WTC11 (cell line): ENCODE measurements at regions not wholly inside any gene's neighbourhood (a gene's known extent, or its start where the extent isn't known, plus 50 kb on each side); places are given as distances from the start of the nearest gene placed in this dataset.

Experiments used
- ATAC-seq: fragments of 200-7000 bp; cut with Tn5 transposase; 2 replicates; pipeline ENCODE4 v1.10.0; 2021; ENCODE audit warnings: mild to moderate bottlenecking, moderate library complexity
- CTCF ChIA-PET: fragments of 300-600 bp; sonication (Branson Sonifier 250); formaldehyde crosslinking; loops from one replicate; lab custom pipeline; 2021; ENCODE audit warnings: antibody characterized with exemption; lab: Charles Lee
- POLR2A ChIA-PET: fragments of 350-600 bp; sonication (Branson Sonifier 250); formaldehyde crosslinking; loops from one replicate; lab custom pipeline; 2021; ENCODE audit warnings: antibody characterized with exemption; lab: Charles Lee
- DNase-seq: peaks from one replicate; pipeline ENCODE4 v3.0.0; 2021; ENCODE audit warnings: low spot score
- H3K27ac Mint-ChIP-seq: 2 replicates; pipeline ENCODE4 v1.8.0; 2021; ENCODE audit warnings: mixed read lengths
- H3K27me3 Mint-ChIP-seq: 2 replicates; pipeline ENCODE4 v1.8.0; 2021; ENCODE audit warnings: low read depth, mild to moderate bottlenecking, moderate library complexity, mixed read lengths
- H3K36me3 Mint-ChIP-seq: 2 replicates; pipeline ENCODE4 v1.8.0; 2021; ENCODE audit warnings: mixed read lengths
- H3K4me1 Mint-ChIP-seq: 2 replicates; pipeline ENCODE4 v1.8.0; 2022; ENCODE audit warnings: mixed read lengths
- H3K4me3 Mint-ChIP-seq: 2 replicates; pipeline ENCODE4 v1.8.0; 2021; ENCODE audit warnings: mild to moderate bottlenecking, moderate library complexity, mixed read lengths
- H3K9me3 Mint-ChIP-seq: 2 replicates; pipeline ENCODE4 v1.8.0; 2021; ENCODE audit warnings: mixed read lengths
- E2F4 ChIP-seq: sonication (generic); formaldehyde crosslinking; IDR thresholded peaks from 2 replicates; pipeline ENCODE4 v1.8.1; 2022; ENCODE audit warnings: low read depth, mild to moderate bottlenecking, moderate library complexity, missing genetic modification reagents, borderline replicate concordance
- GABPB1 ChIP-seq: sonication (generic); formaldehyde crosslinking; IDR thresholded peaks from 2 replicates; pipeline ENCODE4 v1.8.1; 2023; ENCODE audit warnings: mild to moderate bottlenecking, missing genetic modification reagents
- GRHL2 ChIP-seq: fragments of 250-450 bp; sonication (Bioruptor Pico); IDR thresholded peaks from 2 replicates; pipeline ENCODE4 v1.8.0; 2022; ENCODE audit warnings: mild to moderate bottlenecking, moderate library complexity; ENCODE audit not compliant: insufficient replicate concordance, severe bottlenecking
- HMGXB4 ChIP-seq: sonication (generic); formaldehyde crosslinking; IDR thresholded peaks from 2 replicates; pipeline ENCODE4 v1.8.1; 2023; ENCODE audit warnings: mild to moderate bottlenecking, moderate library complexity, missing genetic modification reagents
- JAZF1 ChIP-seq: fragments of 250-450 bp; sonication (Bioruptor Pico); IDR thresholded peaks from 2 replicates; pipeline ENCODE4 v1.9.0; 2021; ENCODE audit warnings: moderate library complexity, mild to moderate bottlenecking, inconsistent platforms
- MLX ChIP-seq: sonication (generic); formaldehyde crosslinking; IDR thresholded peaks from 2 replicates; pipeline ENCODE4 v1.8.1; 2023; ENCODE audit warnings: mild to moderate bottlenecking, missing genetic modification reagents, moderate library complexity
- MXD4 ChIP-seq: fragments of 250-450 bp; sonication (Bioruptor Pico); IDR thresholded peaks from 2 replicates; pipeline ENCODE4 v1.8.0; 2021; ENCODE audit warnings: mild to moderate bottlenecking, moderate library complexity, borderline replicate concordance
- NFYB ChIP-seq: sonication (generic); formaldehyde crosslinking; conservative IDR thresholded peaks from 2 replicates; pipeline ENCODE4 v1.8.0; 2022; ENCODE audit warnings: low read depth, missing genetic modification reagents
- PRDM15 ChIP-seq: sonication (generic); formaldehyde crosslinking; IDR thresholded peaks from 2 replicates; pipeline ENCODE4 v1.8.0; 2022; ENCODE audit warnings: missing genetic modification reagents
- PRRX2 ChIP-seq: fragments of 250-450 bp; sonication (Bioruptor Pico); IDR thresholded peaks from 2 replicates; pipeline ENCODE4 v1.8.0; 2021; ENCODE audit warnings: mild to moderate bottlenecking
- TEAD1 ChIP-seq: sonication (generic); formaldehyde crosslinking; IDR thresholded peaks from 2 replicates; pipeline ENCODE4 v1.8.0; 2022; ENCODE audit warnings: mild to moderate bottlenecking, missing genetic modification reagents
- TEAD4 ChIP-seq: sonication (generic); formaldehyde crosslinking; IDR thresholded peaks from 2 replicates; pipeline ENCODE4 v1.8.0; 2022; ENCODE audit warnings: mild to moderate bottlenecking, missing genetic modification reagents
- ZNF219 ChIP-seq: sonication (generic); formaldehyde crosslinking; IDR thresholded peaks from 2 replicates; pipeline ENCODE4 v1.8.0; 2023; ENCODE audit warnings: missing genetic modification reagents, mild to moderate bottlenecking, borderline replicate concordance
- ZNF263 ChIP-seq: sonication (generic); formaldehyde crosslinking; IDR thresholded peaks from 2 replicates; pipeline ENCODE4 v1.8.1; 2022; ENCODE audit warnings: low read depth, mild to moderate bottlenecking, moderate library complexity, missing genetic modification reagents
- ZNF671 ChIP-seq: fragments of 250-450 bp; sonication (Bioruptor Pico); IDR thresholded peaks from 2 replicates; pipeline ENCODE4 v1.8.0; 2021; ENCODE audit warnings: mild to moderate bottlenecking
- ZSCAN18 ChIP-seq: fragments of 250-450 bp; sonication (Bioruptor Pico); IDR thresholded peaks from 2 replicates; pipeline ENCODE4 v2.1.2; 2022; ENCODE audit warnings: mild to moderate bottlenecking, moderate library complexity
- TF ChIP-seq, protein P1 (sequence below): sonication (generic); formaldehyde crosslinking; conservative IDR thresholded peaks from 2 replicates; pipeline ENCODE4 v1.8.1; 2022; ENCODE audit warnings: mild to moderate bottlenecking, missing genetic modification reagents
- TF ChIP-seq, protein P2 (sequence below): sonication (generic); formaldehyde crosslinking; IDR thresholded peaks from 2 replicates; pipeline ENCODE4 v1.8.1; 2022; ENCODE audit warnings: low read depth, missing genetic modification reagents, borderline replicate concordance

DNA sequence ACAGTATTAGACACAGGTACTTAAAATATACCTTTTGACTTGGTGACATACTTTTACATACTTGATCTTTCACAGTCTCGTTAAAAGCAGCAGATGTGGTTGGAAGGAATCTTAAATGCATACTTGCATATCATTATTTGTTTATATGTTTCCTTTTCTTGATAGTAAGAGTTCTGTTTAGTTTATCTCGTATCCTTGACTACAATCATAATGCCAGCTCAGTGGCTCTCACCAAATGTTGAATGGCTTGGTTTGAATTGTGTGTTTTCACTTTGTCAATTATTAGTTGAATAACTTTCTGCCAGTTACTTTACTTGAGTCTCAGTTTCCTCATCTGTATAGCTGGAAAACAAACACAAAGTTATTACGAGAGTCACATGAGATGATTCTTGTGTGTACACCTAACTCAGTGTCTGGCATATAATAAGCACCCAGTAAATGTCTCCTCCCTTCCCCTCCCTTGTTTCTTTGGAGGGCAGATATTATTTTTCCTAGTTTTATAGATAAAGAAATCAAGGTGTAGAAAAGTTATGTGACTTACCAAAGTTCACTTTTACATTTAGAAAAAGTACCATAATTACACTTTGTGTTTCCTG lies 131.6 kb upstream of the IVNS1ABP start:
- no peak overlapping the region for H3K4me3 Mint-ChIP-seq
- TF ChIP-seq TEAD4 (no peak), GABPB1 (CRISPR knock-in tag) (no peak), TEAD1 (CRISPR knock-in tag) (no peak), NFYB (CRISPR knock-in tag) (no peak), JAZF1 (CRISPR knock-in tag) (no peak), ZNF263 (no peak), ZNF671 (no peak), MLX (CRISPR knock-in tag) (no peak), PRRX2 (CRISPR knock-in tag) (no peak), E2F4 (CRISPR knock-in tag) (no peak), PRDM15 (no peak), HMGXB4 (CRISPR knock-in tag) (no peak), MXD4 (no peak), ZNF219 (no peak), GRHL2 (CRISPR knock-in tag) (no peak), ZSCAN18 (no peak)
- TF ChIP-seq, protein P1, sequence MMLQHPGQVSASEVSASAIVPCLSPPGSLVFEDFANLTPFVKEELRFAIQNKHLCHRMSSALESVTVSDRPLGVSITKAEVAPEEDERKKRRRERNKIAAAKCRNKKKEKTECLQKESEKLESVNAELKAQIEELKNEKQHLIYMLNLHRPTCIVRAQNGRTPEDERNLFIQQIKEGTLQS (CRISPR knock-in tag), result no peak
- TF ChIP-seq, protein P2, sequence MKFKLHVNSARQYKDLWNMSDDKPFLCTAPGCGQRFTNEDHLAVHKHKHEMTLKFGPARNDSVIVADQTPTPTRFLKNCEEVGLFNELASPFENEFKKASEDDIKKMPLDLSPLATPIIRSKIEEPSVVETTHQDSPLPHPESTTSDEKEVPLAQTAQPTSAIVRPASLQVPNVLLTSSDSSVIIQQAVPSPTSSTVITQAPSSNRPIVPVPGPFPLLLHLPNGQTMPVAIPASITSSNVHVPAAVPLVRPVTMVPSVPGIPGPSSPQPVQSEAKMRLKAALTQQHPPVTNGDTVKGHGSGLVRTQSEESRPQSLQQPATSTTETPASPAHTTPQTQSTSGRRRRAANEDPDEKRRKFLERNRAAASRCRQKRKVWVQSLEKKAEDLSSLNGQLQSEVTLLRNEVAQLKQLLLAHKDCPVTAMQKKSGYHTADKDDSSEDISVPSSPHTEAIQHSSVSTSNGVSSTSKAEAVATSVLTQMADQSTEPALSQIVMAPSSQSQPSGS (CRISPR knock-in tag), result no peak
- DNase-seq, result no peak
- no peaks in the 10 kb centered on the region for H3K27me3 Mint-ChIP-seq
- H3K4me1 Mint-ChIP-seq, result no peaks in the 10 kb centered on the region
- no peak overlapping the region for H3K27ac Mint-ChIP-seq
- ATAC-seq, result no peak
- no peaks in the 10 kb centered on the region for H3K36me3 Mint-ChIP-seq
- ChIA-PET CTCF (no interaction called here), POLR2A (no interaction called here)
- peaks cover 6% of the 10 kb centered on the region for H3K9me3 Mint-ChIP-seq
